ENCODE measurements at regions not wholly inside any gene's neighbourhood (a gene's known extent, or its start where the extent isn't known, plus 50 kb on each side); places are given as distances from the start of the nearest gene placed in this dataset.

DNA sequence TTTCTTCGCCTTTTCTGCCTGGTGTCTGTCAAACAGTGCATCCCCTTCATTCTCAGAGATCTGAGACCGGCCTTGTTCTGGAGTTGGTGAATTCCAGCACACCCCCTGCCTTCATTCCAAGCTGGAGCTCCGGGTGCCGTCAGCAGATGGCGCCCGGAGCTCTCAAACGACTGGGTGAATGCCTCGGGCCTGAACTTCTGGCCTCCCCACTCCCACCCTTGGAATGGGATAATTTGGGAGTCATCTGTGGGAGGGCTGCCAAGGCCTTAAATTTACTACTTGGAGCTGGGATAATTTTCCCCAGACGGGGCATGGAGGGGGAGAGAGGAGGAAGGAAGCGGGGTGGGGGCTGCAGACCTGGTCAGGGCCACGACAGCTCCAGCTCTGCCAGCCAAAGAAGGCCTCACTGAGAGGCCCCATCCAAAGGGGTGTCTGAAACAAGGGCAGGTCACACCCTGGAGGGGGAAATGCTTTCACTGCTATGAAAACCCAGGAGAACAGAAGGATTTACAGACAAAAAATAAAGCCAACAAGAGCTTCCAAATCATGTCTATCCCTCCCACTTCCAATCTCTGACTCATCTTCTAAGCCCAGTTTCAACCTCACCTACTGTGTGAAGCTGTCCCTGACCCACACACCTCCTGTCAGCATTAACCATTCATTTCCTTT lies 187.9 kb downstream of the OPA1 start:
- peaks cover 16% of the 10 kb centered on the region for H3K27me3 Mint-ChIP-seq (ENCODE audit: low read depth, poor library complexity)
- TF ChIP-seq, protein P1, sequence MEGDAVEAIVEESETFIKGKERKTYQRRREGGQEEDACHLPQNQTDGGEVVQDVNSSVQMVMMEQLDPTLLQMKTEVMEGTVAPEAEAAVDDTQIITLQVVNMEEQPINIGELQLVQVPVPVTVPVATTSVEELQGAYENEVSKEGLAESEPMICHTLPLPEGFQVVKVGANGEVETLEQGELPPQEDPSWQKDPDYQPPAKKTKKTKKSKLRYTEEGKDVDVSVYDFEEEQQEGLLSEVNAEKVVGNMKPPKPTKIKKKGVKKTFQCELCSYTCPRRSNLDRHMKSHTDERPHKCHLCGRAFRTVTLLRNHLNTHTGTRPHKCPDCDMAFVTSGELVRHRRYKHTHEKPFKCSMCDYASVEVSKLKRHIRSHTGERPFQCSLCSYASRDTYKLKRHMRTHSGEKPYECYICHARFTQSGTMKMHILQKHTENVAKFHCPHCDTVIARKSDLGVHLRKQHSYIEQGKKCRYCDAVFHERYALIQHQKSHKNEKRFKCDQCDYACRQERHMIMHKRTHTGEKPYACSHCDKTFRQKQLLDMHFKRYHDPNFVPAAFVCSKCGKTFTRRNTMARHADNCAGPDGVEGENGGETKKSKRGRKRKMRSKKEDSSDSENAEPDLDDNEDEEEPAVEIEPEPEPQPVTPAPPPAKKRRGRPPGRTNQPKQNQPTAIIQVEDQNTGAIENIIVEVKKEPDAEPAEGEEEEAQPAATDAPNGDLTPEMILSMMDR (IDR thresholded peaks at IDR 0.05) = peak; percentile 74
- no peaks in the 10 kb centered on the region for H3K36me3 Mint-ChIP-seq (ENCODE audit: low read depth)
- no peaks in the 10 kb centered on the region for H3K9me3 Mint-ChIP-seq
- H3K4me1 Mint-ChIP-seq = peaks cover 93% of the 10 kb centered on the region
- H3K4me3 Mint-ChIP-seq = peak overlapping the region; percentile 47
- DNase-seq = peak; percentile 77
- H3K27ac Mint-ChIP-seq = peak overlapping the region; percentile 68

- peak; percentile 33 for DNase-seq
- H3K4me1 Mint-ChIP-seq = peaks cover 89% of the 10 kb centered on the region
- peak overlapping the region; percentile 6 for H3K4me3 Mint-ChIP-seq
- H3K27me3 Mint-ChIP-seq (ENCODE audit: low read depth, poor library complexity) = peaks cover 29% of the 10 kb centered on the region
- H3K36me3 Mint-ChIP-seq (ENCODE audit: low read depth) = no peaks in the 10 kb centered on the region
- TF ChIP-seq, protein P1 (IDR thresholded peaks at IDR 0.05) = no peak
- no peaks in the 10 kb centered on the region for H3K9me3 Mint-ChIP-seq
- peak overlapping the region; percentile 6 for H3K27ac Mint-ChIP-seq
Observed at GRCh38 chr3:193782276-193782647, 189.3 kb downstream of the OPA1 start.

- DNase-seq = no peak
- H3K27me3 Mint-ChIP-seq (ENCODE audit: low read depth, poor library complexity) = peaks cover 32% of the 10 kb centered on the region
- H3K4me3 Mint-ChIP-seq = peak overlapping the region; percentile 56
- no peaks in the 10 kb centered on the region for H3K9me3 Mint-ChIP-seq
- H3K36me3 Mint-ChIP-seq (ENCODE audit: low read depth) = no peaks in the 10 kb centered on the region
- H3K4me1 Mint-ChIP-seq = peaks cover 89% of the 10 kb centered on the region
- peak overlapping the region; percentile 94 for H3K27ac Mint-ChIP-seq
- TF ChIP-seq, protein P1 (IDR thresholded peaks at IDR 0.05) = no peak
Observed at GRCh38 chr3:193782747-193783146, 189.7 kb downstream of the OPA1 start.

- H3K36me3 Mint-ChIP-seq (ENCODE audit: low read depth) = no peaks in the 10 kb centered on the region
- peaks cover 33% of the 10 kb centered on the region for H3K27me3 Mint-ChIP-seq (ENCODE audit: low read depth, poor library complexity)
- DNase-seq = no peak
- TF ChIP-seq, protein P1 (IDR thresholded peaks at IDR 0.05) = no peak
- peak overlapping the region; percentile 94 for H3K27ac Mint-ChIP-seq
- H3K9me3 Mint-ChIP-seq = no peaks in the 10 kb centered on the region
- H3K4me1 Mint-ChIP-seq = peaks cover 89% of the 10 kb centered on the region
- H3K4me3 Mint-ChIP-seq = peak overlapping the region; percentile 56
Observed at GRCh38 chr3:193783166-193783896, 190.3 kb downstream of the OPA1 start.

- Mint-ChIP-seq H3K4me3 (no peak overlapping the region), H3K36me3 (ENCODE audit: low read depth) (no peaks in the 10 kb centered on the region), H3K9me3 (no peaks in the 10 kb centered on the region), H3K27ac (no peak overlapping the region), H3K27me3 (ENCODE audit: low read depth, poor library complexity) (peaks cover 40% of the 10 kb centered on the region), H3K4me1 (peaks cover 89% of the 10 kb centered on the region)
- TF ChIP-seq, protein P1 (IDR thresholded peaks at IDR 0.05) = no peak
- no peak for DNase-seq
Observed at GRCh38 chr3:193784822-193785221, 191.8 kb downstream of the OPA1 start.

Measured in nephron progenitor cell (in vitro differentiated cells).